IMR-90 (cell line): ENCODE measurements at regions not wholly inside any gene's neighbourhood (a gene's known extent, or its start where the extent isn't known, plus 50 kb on each side); places are given as distances from the start of the nearest gene placed in this dataset.

Experiments
- ATAC-seq: fragments of 200-7000 bp; cut with Tn5 transposase; 2 replicates; pipeline ENCODE4 v1.9.1; 2020; ENCODE audit warnings: low read depth, mild to moderate bottlenecking, moderate library complexity
- BruUV-seq: library from RNA; stranded (reverse); fragments of 400-500 nt; replicated peaks from 2 replicates; lab custom pipeline; 2021; lab: Mats Ljungman, UMichigan
- CTCF ChIA-PET: fragments of 300-600 bp; formaldehyde crosslinking; extraction: SDS; loops from one replicate; lab custom pipeline; 2021; ENCODE audit warnings: antibody characterized with exemption; lab: Yijun Ruan, JAX
- POLR2A ChIA-PET: fragments of 300-600 bp; sonication (Branson Sonifier 250); formaldehyde crosslinking; loops from one replicate; lab custom pipeline; 2022; ENCODE audit warnings: antibody characterized with exemption; ENCODE audit not compliant: unreplicated experiment; lab: Charles Lee
- DNase-seq: peaks from one replicate; pipeline ENCODE4 v3.0.0; 2013
- H2AFZ ChIP-seq: replicated peaks from 2 replicates; pipeline ENCODE3; 2013; ENCODE audit warnings: low read length, mild to moderate bottlenecking; ENCODE audit not compliant: poor library complexity
- H2AK5ac ChIP-seq: 2 replicates; pipeline ENCODE4 v1.6.1; 2013; ENCODE audit warnings: low read depth, low read length, inconsistent platforms
- H2AK9ac ChIP-seq: replicated peaks from 2 replicates; pipeline ENCODE3; 2013; ENCODE audit warnings: mild to moderate bottlenecking, low read depth, low read length, moderate library complexity; ENCODE audit not compliant: poor library complexity
- H2BK120ac ChIP-seq: 2 replicates; pipeline ENCODE4 v1.6.1; 2013; ENCODE audit warnings: low read depth, low read length, inconsistent platforms
- H2BK15ac ChIP-seq: 3 replicates; pipeline ENCODE4 v1.6.1; 2013; ENCODE audit warnings: low read depth, low read length, inconsistent platforms
- H2BK20ac ChIP-seq: 2 replicates; pipeline ENCODE4 v1.6.1; 2013; ENCODE audit warnings: low read depth, mild to moderate bottlenecking, inconsistent platforms, low read length, moderate library complexity
- H2BK5ac ChIP-seq: 2 replicates; pipeline ENCODE4 v1.6.1; 2013; ENCODE audit warnings: mild to moderate bottlenecking, low read depth, low read length, inconsistent platforms; ENCODE audit not compliant: poor library complexity, severe bottlenecking
- H3K14ac ChIP-seq: replicated peaks from 2 replicates; pipeline ENCODE4 v1.6.1; 2013; ENCODE audit warnings: low read depth, low read length, inconsistent platforms
- H3K18ac ChIP-seq: 2 replicates; pipeline ENCODE4 v1.6.1; 2013; ENCODE audit warnings: low read depth, low read length, control low read depth
- H3K23ac ChIP-seq: 2 replicates; pipeline ENCODE4 v1.6.1; 2013; ENCODE audit warnings: low read depth, low read length, inconsistent platforms
- H3K27ac ChIP-seq: 2 replicates; pipeline ENCODE4 v1.5.1; 2013; ENCODE audit warnings: mild to moderate bottlenecking, control low read depth, low read length; ENCODE audit not compliant: insufficient read depth
- H3K27me3 ChIP-seq: 2 replicates; pipeline ENCODE4 v1.6.1; 2013; ENCODE audit warnings: low read length; ENCODE audit not compliant: control insufficient read depth, insufficient read depth
- H3K36me3 ChIP-seq: 2 replicates; pipeline ENCODE4 v1.6.1; 2013; ENCODE audit warnings: low read length, mixed read lengths; ENCODE audit not compliant: control insufficient read depth, insufficient read depth
- H3K4ac ChIP-seq: 2 replicates; pipeline ENCODE4 v1.6.1; 2013; ENCODE audit warnings: low read depth, low read length, inconsistent platforms
- H3K4me1 ChIP-seq: 2 replicates; pipeline ENCODE4 v1.6.1; 2013; ENCODE audit warnings: low read length, mixed read lengths; ENCODE audit not compliant: control insufficient read depth, insufficient read depth
- H3K4me2 ChIP-seq: 2 replicates; pipeline ENCODE4 v1.6.1; 2013; ENCODE audit warnings: low read depth, mild to moderate bottlenecking, control low read depth, low read length, moderate library complexity
- H3K4me3 ChIP-seq: 2 replicates; pipeline ENCODE4 v1.5.1; 2013; ENCODE audit warnings: low read depth, mild to moderate bottlenecking, control low read depth, low read length, moderate library complexity; ENCODE audit not compliant: insufficient read depth
- H3K56ac ChIP-seq: 2 replicates; pipeline ENCODE4 v1.6.1; 2013; ENCODE audit warnings: low read length, inconsistent platforms; ENCODE audit not compliant: insufficient read depth; ENCODE audit errors: extremely low read depth
- H3K79me1 ChIP-seq, 2 experiments: 2 replicates each; pipeline ENCODE4 v1.6.1; 2013; ENCODE audit warnings: low read length in 2 of 2, inconsistent platforms in 1 of 2, low read depth in 1 of 2
- H3K9ac ChIP-seq: 2 replicates; pipeline ENCODE4 v1.6.1; 2013; ENCODE audit warnings: low read depth, low read length, control low read depth
- H3K9me1 ChIP-seq: 2 replicates; pipeline ENCODE4 v1.6.1; 2013; ENCODE audit warnings: low read length, inconsistent platforms; ENCODE audit not compliant: insufficient read depth
- H3K9me3 ChIP-seq: 2 replicates; pipeline ENCODE4 v1.6.1; 2013; ENCODE audit warnings: low read length; ENCODE audit not compliant: control insufficient read depth, insufficient read depth
- H4K20me1 ChIP-seq: 2 replicates; pipeline ENCODE4 v1.6.1; 2013; ENCODE audit warnings: low read length, inconsistent platforms; ENCODE audit not compliant: insufficient read depth
- H4K5ac ChIP-seq: 2 replicates; pipeline ENCODE4 v1.6.1; 2013; ENCODE audit warnings: mild to moderate bottlenecking, low read depth, low read length, control low read depth
- H4K8ac ChIP-seq, 2 experiments: 2 replicates each; pipeline ENCODE4 v1.6.1; 2013; ENCODE audit warnings: low read depth in 2 of 2, low read length in 2 of 2, control low read depth in 1 of 2, inconsistent platforms in 1 of 2
- H4K91ac ChIP-seq: 2 replicates; pipeline ENCODE4 v1.6.1; 2013; ENCODE audit warnings: low read depth, low read length, inconsistent platforms; ENCODE audit not compliant: insufficient read depth
- BHLHE40 ChIP-seq: fragments of 150-350 bp; IDR thresholded peaks from 2 replicates; pipeline ENCODE4 v1.6.1; 2016; ENCODE audit warnings: mild to moderate bottlenecking, low read depth, low read length
- CHD1 ChIP-seq: IDR thresholded peaks from 2 replicates; pipeline ENCODE4 v1.6.1; 2012; ENCODE audit warnings: low read depth, low read length, improper control_type of control experiment
- CTCF ChIP-seq: conservative IDR thresholded peaks from 2 replicates; pipeline ENCODE4 v1.5.1; 2012; ENCODE audit warnings: mild to moderate bottlenecking, low read depth, low read length, improper control_type of control experiment
- ELK1 ChIP-seq: fragments of 150-350 bp; IDR thresholded peaks from 2 replicates; pipeline ENCODE4 v1.6.1; 2016; ENCODE audit warnings: low read depth, mild to moderate bottlenecking, low read length, moderate library complexity, borderline replicate concordance
- FOS ChIP-seq: fragments of 150-350 bp; IDR thresholded peaks from 2 replicates; pipeline ENCODE4 v1.6.1; 2016; ENCODE audit warnings: low read depth, low read length
- MAFK ChIP-seq: IDR thresholded peaks from 2 replicates; pipeline ENCODE4 v1.6.1; 2012; ENCODE audit warnings: low read depth, low read length, improper control_type of control experiment
- MAZ ChIP-seq: IDR thresholded peaks from 2 replicates; pipeline ENCODE4 v1.6.1; 2012; ENCODE audit warnings: low read depth, mild to moderate bottlenecking, low read length, improper control_type of control experiment, moderate library complexity, borderline replicate concordance
- MXI1 ChIP-seq: IDR thresholded peaks from 2 replicates; pipeline ENCODE4 v1.6.1; 2012; ENCODE audit warnings: low read depth, mild to moderate bottlenecking, low read length, moderate library complexity, borderline replicate concordance
- NFE2L2 ChIP-seq: fragments of 150-350 bp; IDR thresholded peaks from 2 replicates; pipeline ENCODE4 v1.6.1; 2016; ENCODE audit warnings: low read depth, mild to moderate bottlenecking, low read length
- POLR2A ChIP-seq: IDR thresholded peaks from 2 replicates; pipeline ENCODE4 v1.6.1; 2012; ENCODE audit warnings: mild to moderate bottlenecking, low read depth, low read length
- RAD21 ChIP-seq: IDR thresholded peaks from 2 replicates; pipeline ENCODE4 v1.6.1; 2012; ENCODE audit warnings: low read length, improper control_type of control experiment
- RCOR1 ChIP-seq: IDR thresholded peaks from 2 replicates; pipeline ENCODE4 v1.6.1; 2012; ENCODE audit warnings: mild to moderate bottlenecking, low read length, improper control_type of control experiment; ENCODE audit not compliant: insufficient replicate concordance
- RFX5 ChIP-seq: IDR thresholded peaks from 2 replicates; pipeline ENCODE4 v1.8.0; 2012; ENCODE audit warnings: low read depth, mild to moderate bottlenecking, low read length, moderate library complexity
- SMC3 ChIP-seq: fragments of 150-350 bp; IDR thresholded peaks from 2 replicates; pipeline ENCODE4 v1.6.1; 2016; ENCODE audit warnings: low read depth, mild to moderate bottlenecking, antibody characterized with exemption, low read length, moderate library complexity
- USF2 ChIP-seq: fragments of 150-350 bp; IDR thresholded peaks from 2 replicates; pipeline ENCODE4 v1.6.1; 2017; ENCODE audit warnings: mild to moderate bottlenecking, antibody characterized with exemption, low read length, low read depth
- WGBS, 2 experiments: methylation state at CpG; one replicate each; pipeline versions ENCODE4 v1.1.5 to v1.1.7; 2013; ENCODE audit warnings: missing lambda C conversion rate in 2 of 2; ENCODE audit not compliant: insufficient read length in 1 of 2; ENCODE audit errors: extremely low coverage in 2 of 2; 5-methylcytosine and 5-hydroxymethylcytosine counted together
- dilution Hi-C: fragments of 300-500 bp; cut with HindIII; formaldehyde crosslinking; loops from one replicate; pipeline ENCODE4 v1.14.3; 2018; ENCODE audit warnings: low sequenced_read_pairs; ENCODE audit not compliant: unreplicated experiment
- in situ Hi-C: fragments of 300-500 bp; cut with MboI; formaldehyde crosslinking; loops from 3 replicates; pipeline ENCODE4 v1.14.3; 2019; ENCODE audit warnings: low sequenced_read_pairs, inconsistent platforms, mixed read lengths
- intact Hi-C: fragments of 100-400 bp; cut with micrococcal nuclease; formaldehyde crosslinking; loops from 2 replicates; pipeline ENCODE4 v1.10.0; 2022

GRCh38 chr2:41020358-41020757 is 568.5 kb upstream of the SLC8A1 start:
- Histone ChIP-seq H3K79me1 (no peaks in the 10 kb centered on the region), H3K4me2 (no peak overlapping the region), H2AFZ (no peak overlapping the region), H2BK5ac (no peak overlapping the region), H4K8ac (no peak overlapping the region), H4K5ac (no peak overlapping the region), H2BK20ac (no peak overlapping the region), H3K14ac (no peak overlapping the region), H3K23ac (no peak overlapping the region), H3K56ac (no peak overlapping the region), H3K36me3 (no peaks in the 10 kb centered on the region), H3K4ac (no peak overlapping the region), H4K91ac (no peak overlapping the region), H3K9me1 (no peaks in the 10 kb centered on the region), H3K9ac (no peak overlapping the region), H2AK5ac (no peak overlapping the region), H3K18ac (no peak overlapping the region), H2AK9ac (no peak overlapping the region), H4K20me1 (no peaks in the 10 kb centered on the region), H3K27me3 (no peaks in the 10 kb centered on the region), H3K4me3 (no peak overlapping the region), H3K9me3 (no peaks in the 10 kb centered on the region), H2BK15ac (no peak overlapping the region), H2BK120ac (no peak overlapping the region), H3K27ac (no peak overlapping the region), H3K4me1 (no peaks in the 10 kb centered on the region)
- no CpG with 5 or more reads among the region's 1 CpG for WGBS, 2 experiments
- intact Hi-C loops = no loop called here
- no peak for ATAC-seq
- CTCF ChIA-PET = no interaction called here
- in situ Hi-C loops = no loop called here
- dilution Hi-C loops = no loop called here
- DNase-seq = no peak
- no TSS peak for BruUV-seq
- POLR2A ChIA-PET = no interaction called here
- TF ChIP-seq POLR2A (no peak), MAZ (no peak), RFX5 (no peak), USF2 (no peak), RCOR1 (no peak), CHD1 (no peak), BHLHE40 (no peak), MXI1 (no peak), FOS (no peak), SMC3 (no peak), RAD21 (no peak), MAFK (no peak), CTCF (no peak), ELK1 (no peak), NFE2L2 (no peak)
